ENCODE measurements at regions not wholly inside any gene's neighbourhood (a gene's known extent, or its start where the extent isn't known, plus 50 kb on each side); places are given as distances from the start of the nearest gene placed in this dataset.

DNA sequence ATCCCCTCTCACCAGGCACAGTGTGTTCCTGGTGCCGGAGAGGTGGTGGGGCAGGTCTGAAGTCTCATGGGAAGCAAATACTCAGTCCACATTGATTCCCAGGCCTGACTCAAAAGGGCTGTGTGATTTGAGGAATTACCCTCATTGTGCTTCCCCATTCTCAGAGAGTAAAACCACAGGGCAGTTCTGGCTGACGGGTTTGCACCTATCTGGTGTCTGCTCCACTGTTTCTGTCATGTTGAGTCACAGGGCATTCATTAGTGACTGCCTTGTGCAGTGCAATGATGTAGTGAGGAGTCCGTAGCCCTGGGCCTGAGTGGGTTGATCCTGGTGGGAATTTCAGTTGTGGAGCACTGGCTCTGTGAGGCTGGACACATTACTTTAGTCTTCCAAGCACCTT, 85.2 kb upstream of the ARHGAP20 start:
- Histone ChIP-seq H4K20me1 (no peaks in the 10 kb centered on the region), H3K27me3 (no peaks in the 10 kb centered on the region), H3K27ac (no peak overlapping the region), H3K4me3 (no peak overlapping the region), H3K9ac (no peak overlapping the region), H3K4me1 (no peaks in the 10 kb centered on the region), H3K9me3 (no peaks in the 10 kb centered on the region), H3K36me3 (no peaks in the 10 kb centered on the region), H3K4me2 (no peak overlapping the region)
- TF ChIP-seq Cebpa-rat (IDR thresholded peaks at IDR 0.05) = no peak

DNA sequence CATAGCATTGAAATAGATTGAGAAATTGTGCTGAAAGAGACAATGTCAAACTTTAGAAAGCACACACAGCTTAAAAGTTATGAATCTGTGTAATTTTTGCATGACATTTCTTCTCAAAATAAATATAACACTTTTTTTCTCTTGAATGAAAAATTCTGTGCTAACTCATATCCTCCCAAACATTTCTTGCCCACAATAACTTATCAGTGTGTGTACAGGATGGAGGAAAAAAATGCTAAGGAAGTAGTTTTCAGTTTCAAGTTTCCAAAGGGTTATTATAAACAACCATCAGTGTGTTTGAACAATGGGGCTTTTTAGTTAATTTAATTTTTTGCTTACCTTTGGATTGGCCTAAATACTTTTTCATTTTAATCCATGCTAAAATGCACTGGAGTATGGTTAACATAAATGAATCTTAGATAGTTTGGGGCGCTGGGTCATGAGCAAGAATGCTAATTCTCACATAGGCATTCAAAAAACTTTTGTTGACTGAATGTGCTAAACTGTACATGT, 82.9 kb upstream of the ARHGAP20 start:
- Histone ChIP-seq H3K27me3 (no peaks in the 10 kb centered on the region), H3K4me2 (no peak overlapping the region), H4K20me1 (no peaks in the 10 kb centered on the region), H3K9me3 (no peaks in the 10 kb centered on the region), H3K4me1 (no peaks in the 10 kb centered on the region), H3K27ac (no peak overlapping the region), H3K9ac (no peak overlapping the region), H3K36me3 (no peaks in the 10 kb centered on the region), H3K4me3 (no peak overlapping the region)
- TF ChIP-seq Cebpa-rat (IDR thresholded peaks at IDR 0.05) = no peak

DNA sequence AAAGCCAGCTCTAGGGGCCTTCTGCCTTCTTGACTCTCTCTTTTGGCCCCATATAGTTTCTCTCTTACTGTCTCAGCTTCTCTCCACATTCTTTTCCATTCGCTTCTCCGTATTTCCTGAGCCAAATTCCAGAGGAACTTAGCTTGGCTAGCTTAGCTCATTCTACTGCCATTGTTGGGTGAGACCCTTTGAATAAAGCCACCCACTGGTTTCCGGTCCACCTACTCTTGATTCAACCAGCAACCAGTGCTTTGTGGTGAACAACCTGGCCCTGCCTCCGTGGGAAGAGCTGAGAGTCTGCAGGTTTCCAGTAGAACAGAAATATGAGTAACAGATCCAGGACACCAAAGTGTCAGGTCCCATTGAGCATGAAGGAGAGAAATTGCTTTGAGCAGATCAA, 81.3 kb upstream of the ARHGAP20 start:
- Histone ChIP-seq H3K4me3 (no peak overlapping the region), H3K36me3 (no peaks in the 10 kb centered on the region), H3K4me1 (no peaks in the 10 kb centered on the region), H3K27me3 (no peaks in the 10 kb centered on the region), H3K27ac (no peak overlapping the region), H3K9me3 (no peaks in the 10 kb centered on the region), H3K4me2 (no peak overlapping the region), H4K20me1 (no peaks in the 10 kb centered on the region), H3K9ac (no peak overlapping the region)
- no peak for TF ChIP-seq Cebpa-rat (IDR thresholded peaks at IDR 0.05)

DNA sequence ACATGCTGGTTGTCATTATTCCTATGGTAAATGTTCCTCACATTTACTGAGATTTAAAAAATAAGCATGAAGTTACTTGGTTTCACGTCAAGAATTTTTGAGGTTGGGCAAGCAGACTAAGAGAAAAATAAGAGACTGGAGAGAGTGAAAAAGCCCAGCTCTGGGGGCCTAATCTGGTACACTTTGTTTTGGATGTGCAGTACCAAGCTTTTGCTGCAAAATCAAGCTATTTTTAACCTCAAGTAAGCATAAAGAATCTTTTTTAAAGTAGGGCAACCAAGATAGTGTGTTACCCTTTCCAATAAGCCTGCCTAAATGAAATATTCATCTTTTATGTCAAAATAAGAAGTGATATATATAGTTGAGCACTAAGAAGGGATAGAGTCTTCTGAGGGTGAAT, 79.4 kb upstream of the ARHGAP20 start:
- H3K9ac ChIP-seq = no peak overlapping the region
- no peaks in the 10 kb centered on the region for H3K36me3 ChIP-seq
- H3K4me2 ChIP-seq = no peak overlapping the region
- no peak for TF ChIP-seq Cebpa-rat (IDR thresholded peaks at IDR 0.05)
- H3K9me3 ChIP-seq = no peaks in the 10 kb centered on the region
- H3K4me1 ChIP-seq = no peaks in the 10 kb centered on the region
- no peaks in the 10 kb centered on the region for H4K20me1 ChIP-seq
- H3K27ac ChIP-seq = no peak overlapping the region
- no peak overlapping the region for H3K4me3 ChIP-seq
- H3K27me3 ChIP-seq = no peaks in the 10 kb centered on the region

GRCh38 chr11:110787680-110788079, 75.4 kb upstream of the ARHGAP20 start:
- H3K27ac ChIP-seq = no peak overlapping the region
- no peaks in the 10 kb centered on the region for H4K20me1 ChIP-seq
- H3K4me1 ChIP-seq = no peaks in the 10 kb centered on the region
- no peaks in the 10 kb centered on the region for H3K27me3 ChIP-seq
- H3K4me2 ChIP-seq = no peak overlapping the region
- peaks cover 17% of the 10 kb centered on the region for H3K9me3 ChIP-seq
- no peak for TF ChIP-seq Cebpa-rat (IDR thresholded peaks at IDR 0.05)
- H3K9ac ChIP-seq = no peak overlapping the region
- H3K36me3 ChIP-seq = no peaks in the 10 kb centered on the region
- H3K4me3 ChIP-seq = no peak overlapping the region

DNA sequence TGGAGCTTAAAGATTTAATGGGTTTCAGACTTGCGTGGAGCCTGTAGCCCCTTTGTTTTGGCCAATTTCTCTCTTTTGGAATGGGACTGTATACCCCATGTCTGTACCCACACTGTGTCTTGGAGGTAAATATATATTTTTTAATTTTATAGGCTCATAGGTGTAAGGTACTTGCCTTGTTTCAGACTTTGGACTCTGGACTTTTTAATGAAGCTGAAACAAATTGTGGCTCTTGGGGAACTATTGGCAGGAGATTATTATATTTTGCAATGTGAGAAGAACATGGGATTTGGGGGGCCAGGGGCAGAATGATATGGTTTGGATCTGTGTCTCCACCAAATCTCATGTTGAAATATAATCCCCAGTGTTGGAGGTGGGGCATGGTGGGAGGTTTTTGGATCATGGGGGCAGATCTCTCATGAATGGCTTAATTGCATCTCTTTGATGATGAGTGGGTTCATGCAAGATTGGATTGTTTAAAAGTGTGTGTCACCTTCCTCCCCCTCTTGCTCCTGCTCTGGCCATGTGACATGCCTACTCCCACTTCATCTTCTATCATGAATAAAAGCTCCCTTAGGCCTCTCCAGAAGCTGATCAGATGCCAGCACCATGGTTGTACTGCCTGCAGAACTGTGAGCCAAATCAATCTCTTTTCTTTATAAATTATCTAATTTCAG, 74.1 kb upstream of the ARHGAP20 start:
- no peak overlapping the region for H3K9ac ChIP-seq
- H3K36me3 ChIP-seq = no peaks in the 10 kb centered on the region
- no peaks in the 10 kb centered on the region for H3K4me1 ChIP-seq
- H3K27ac ChIP-seq = no peak overlapping the region
- no peak for TF ChIP-seq Cebpa-rat (IDR thresholded peaks at IDR 0.05)
- H3K4me3 ChIP-seq = no peak overlapping the region
- no peak overlapping the region for H3K4me2 ChIP-seq
- H3K9me3 ChIP-seq = peaks cover 17% of the 10 kb centered on the region
- H4K20me1 ChIP-seq = no peaks in the 10 kb centered on the region
- H3K27me3 ChIP-seq = no peaks in the 10 kb centered on the region

DNA sequence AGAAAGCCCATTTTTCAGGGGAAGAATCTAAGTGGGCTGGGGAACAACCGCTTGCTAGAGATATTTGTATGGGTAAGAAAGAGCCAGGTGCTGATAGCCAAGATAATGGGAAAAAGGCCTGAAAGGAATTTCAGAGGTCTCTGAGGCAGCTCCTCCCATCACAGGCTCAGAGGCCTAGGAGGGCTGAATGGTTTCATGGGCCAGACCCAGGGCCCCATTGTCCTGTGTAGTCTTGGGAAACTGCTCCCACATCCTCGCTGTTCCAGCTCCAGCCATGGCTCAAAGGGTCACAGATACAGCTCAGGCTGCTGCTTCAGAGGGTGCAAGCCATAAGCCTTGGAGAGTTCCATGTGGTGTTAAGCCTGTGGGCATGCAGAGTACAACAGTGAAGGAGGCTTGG, 73.2 kb upstream of the ARHGAP20 start:
- no peaks in the 10 kb centered on the region for H3K4me1 ChIP-seq

GRCh38 chr11:110782616-110783015, 70.4 kb upstream of the ARHGAP20 start:
- no peak for TF ChIP-seq Cebpa-rat (IDR thresholded peaks at IDR 0.05)
- H3K36me3 ChIP-seq = no peaks in the 10 kb centered on the region
- H3K4me1 ChIP-seq = peaks cover 6% of the 10 kb centered on the region; the same call in 1 of the 2 replicates
- no peak overlapping the region for H3K4me2 ChIP-seq
- H3K27me3 ChIP-seq = no peaks in the 10 kb centered on the region
- H3K4me3 ChIP-seq = no peak overlapping the region
- peaks cover 17% of the 10 kb centered on the region for H3K9me3 ChIP-seq
- no peak overlapping the region for H3K9ac ChIP-seq
- no peak overlapping the region for H3K27ac ChIP-seq
- no peaks in the 10 kb centered on the region for H4K20me1 ChIP-seq

More for the DNA sequence above, 73.2 kb upstream of the ARHGAP20 start:
- no peaks in the 10 kb centered on the region for H3K36me3 ChIP-seq
- H3K9ac ChIP-seq = no peak overlapping the region
- H3K27ac ChIP-seq = no peak overlapping the region
- H3K4me3 ChIP-seq = no peak overlapping the region
- no peak for TF ChIP-seq Cebpa-rat (IDR thresholded peaks at IDR 0.05)
- H4K20me1 ChIP-seq = no peaks in the 10 kb centered on the region
- H3K27me3 ChIP-seq = no peaks in the 10 kb centered on the region
- peaks cover 17% of the 10 kb centered on the region for H3K9me3 ChIP-seq
- H3K4me2 ChIP-seq = no peak overlapping the region

DNA sequence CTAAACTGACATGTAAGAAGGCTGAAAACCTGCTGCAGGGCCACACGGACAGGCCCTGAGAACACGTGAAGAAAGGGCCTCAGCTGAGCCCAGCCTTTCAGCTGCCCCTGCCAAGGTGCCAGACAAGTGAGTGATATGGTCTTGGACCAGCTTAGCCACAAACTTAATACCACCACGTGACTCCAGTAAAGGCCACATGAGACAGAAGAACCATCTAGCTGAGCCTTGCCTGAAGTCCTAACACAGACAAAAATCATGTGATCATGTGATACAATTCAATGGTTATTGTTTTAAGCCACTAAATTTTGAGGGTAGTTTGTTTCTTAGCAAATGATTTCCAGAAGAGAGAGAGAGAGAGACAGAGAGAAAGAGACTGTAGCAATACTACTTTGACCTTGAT, 66.9 kb upstream of the ARHGAP20 start:
- no peaks in the 10 kb centered on the region for H3K9me3 ChIP-seq
- H3K36me3 ChIP-seq = no peaks in the 10 kb centered on the region
- no peak overlapping the region for H3K9ac ChIP-seq
- peaks cover 13% of the 10 kb centered on the region for H3K4me1 ChIP-seq
- TF ChIP-seq Cebpa-rat (IDR thresholded peaks at IDR 0.05) = no peak
- H4K20me1 ChIP-seq = no peaks in the 10 kb centered on the region
- no peaks in the 10 kb centered on the region for H3K27me3 ChIP-seq
- no peak overlapping the region for H3K4me2 ChIP-seq
- no peak overlapping the region for H3K27ac ChIP-seq
- H3K4me3 ChIP-seq = no peak overlapping the region

DNA sequence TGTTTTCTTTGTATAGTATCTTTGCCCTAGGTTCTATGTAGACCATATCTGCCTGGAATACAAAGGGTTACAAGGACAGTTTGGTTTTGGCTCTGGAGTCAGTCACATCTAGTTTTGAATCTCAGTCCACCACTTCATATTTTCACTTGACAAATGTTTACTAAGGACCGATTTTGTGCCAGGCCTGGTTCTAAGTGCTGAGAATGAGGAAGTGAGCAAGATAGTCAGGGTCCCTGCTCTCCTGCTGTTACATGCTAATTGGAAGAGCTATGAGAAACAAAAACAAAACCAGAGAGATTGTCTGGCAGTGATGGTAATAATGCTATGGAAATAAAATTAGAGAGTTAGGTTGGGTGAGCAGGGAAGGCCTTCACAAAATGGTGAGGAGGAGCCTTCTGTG, 66.1 kb upstream of the ARHGAP20 start:
- no peaks in the 10 kb centered on the region for H4K20me1 ChIP-seq
- no peak overlapping the region for H3K4me3 ChIP-seq
- no peak overlapping the region for H3K27ac ChIP-seq
- no peak overlapping the region for H3K4me2 ChIP-seq
- peaks cover 13% of the 10 kb centered on the region for H3K4me1 ChIP-seq
- H3K36me3 ChIP-seq = no peaks in the 10 kb centered on the region
- no peaks in the 10 kb centered on the region for H3K9me3 ChIP-seq
- H3K9ac ChIP-seq = no peak overlapping the region
- no peaks in the 10 kb centered on the region for H3K27me3 ChIP-seq
- no peak for TF ChIP-seq Cebpa-rat (IDR thresholded peaks at IDR 0.05)

- no peak overlapping the region for H3K27ac ChIP-seq
- no peak for TF ChIP-seq Cebpa-rat (IDR thresholded peaks at IDR 0.05)
- no peaks in the 10 kb centered on the region for H3K27me3 ChIP-seq
- H3K9ac ChIP-seq = no peak overlapping the region
- no peaks in the 10 kb centered on the region for H4K20me1 ChIP-seq
- H3K4me1 ChIP-seq = peaks cover 13% of the 10 kb centered on the region
- H3K4me3 ChIP-seq = no peak overlapping the region
- peak overlapping the region; percentile 24 for H3K4me2 ChIP-seq
- H3K9me3 ChIP-seq = no peaks in the 10 kb centered on the region
- no peaks in the 10 kb centered on the region for H3K36me3 ChIP-seq
These were observed 65.5 kb upstream of the ARHGAP20 start for GRCh38 chr11:110777775-110778174.
